Duodenal mucosa (tissue), 2 donors: ENCODE measurements at regions not wholly inside any gene's neighbourhood (a gene's known extent, or its start where the extent isn't known, plus 50 kb on each side); places are given as distances from the start of the nearest gene placed in this dataset.
"Not testable (repeated sequence)": the region's sequence is repeated elsewhere in the genome, so short reads cannot be mapped to it uniquely, and the experiment has no call there.

ENCODE experiments used
- H3K27ac ChIP-seq: one replicate; pipeline ENCODE4 v1.7.0; 2013; ENCODE audit warnings: low read depth, low read length
- H3K27me3 ChIP-seq, 2 donors: one replicate each; pipeline ENCODE4 v1.7.0; 2013; ENCODE audit warnings: low read length in 2 of 2, control low read depth in 1 of 2; ENCODE audit not compliant: insufficient read depth in 2 of 2, control insufficient read depth in 1 of 2
- H3K36me3 ChIP-seq, 2 donors: one replicate each; pipeline ENCODE4 v1.7.0; 2013; ENCODE audit warnings: low read length in 2 of 2, control low read depth in 1 of 2; ENCODE audit not compliant: insufficient read depth in 2 of 2, control insufficient read depth in 1 of 2
- H3K4me1 ChIP-seq, 2 donors: one replicate each; pipeline ENCODE4 v1.7.0; 2013; ENCODE audit warnings: low read length in 2 of 2, control low read depth in 1 of 2; ENCODE audit not compliant: insufficient read depth in 2 of 2, control insufficient read depth in 1 of 2
- H3K4me3 ChIP-seq, 2 donors: one replicate each; pipeline ENCODE4 v1.7.0; 2013; ENCODE audit warnings: low read length in 2 of 2, low read depth in 1 of 2
- H3K9ac ChIP-seq, 2 donors: one replicate each; pipeline ENCODE4 v1.7.0; 2013; ENCODE audit warnings: low read length in 2 of 2, low read depth in 1 of 2
- H3K9me3 ChIP-seq, 2 donors: one replicate each; pipeline ENCODE4 v1.7.0; 2013; ENCODE audit warnings: low read length in 2 of 2, control low read depth in 1 of 2; ENCODE audit not compliant: control insufficient read depth in 1 of 2

GRCh38 chr7:66535414-66536329 is 93.0 kb upstream of the KCTD7 start:
- Histone ChIP-seq H3K4me3 (no peak overlapping the region), H3K9me3 (no peaks in the 10 kb centered on the region), H3K27ac (no peak overlapping the region), H3K27me3 (no peaks in the 10 kb centered on the region), H3K36me3 (no peaks in the 10 kb centered on the region), H3K9ac (no peak overlapping the region), H3K4me1 (peaks cover 0 to 6% of the 10 kb centered on the region in 2 donors)

DNA sequence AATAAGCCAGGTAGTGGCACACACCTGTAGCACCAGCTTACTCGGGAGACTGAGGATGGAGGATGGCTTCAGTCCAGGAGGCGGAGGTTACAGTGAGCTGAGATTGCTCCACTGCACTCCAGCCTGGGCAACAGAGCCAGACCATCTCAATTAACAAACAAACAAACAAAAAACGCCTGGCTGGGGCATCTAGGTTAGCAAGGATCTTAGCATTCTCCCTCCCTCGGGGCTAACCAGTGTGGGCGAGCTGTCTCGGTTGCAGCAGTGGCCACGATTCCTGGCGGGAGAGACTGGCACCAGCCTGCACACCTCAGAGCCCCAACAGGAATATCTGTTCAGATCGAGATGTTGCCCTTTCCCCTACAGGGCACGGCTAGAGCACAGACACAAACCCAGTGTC is 91.3 kb upstream of the KCTD7 start:
- Histone ChIP-seq H3K36me3 (peaks cover 0 to 8% of the 10 kb centered on the region in 2 donors), H3K9ac (no peak overlapping the region), H3K9me3 (no peaks in the 10 kb centered on the region), H3K4me1 (peaks cover 0 to 6% of the 10 kb centered on the region in 2 donors), H3K27ac (no peak overlapping the region), H3K4me3 (no peak overlapping the region), H3K27me3 (no peaks in the 10 kb centered on the region)

GRCh38 chr7:66537876-66538275 is 90.8 kb upstream of the KCTD7 start:
- Histone ChIP-seq H3K36me3 (peaks cover 0 to 8% of the 10 kb centered on the region in 2 donors), H3K27ac (no peak overlapping the region), H3K9ac (no peak overlapping the region), H3K4me1 (peaks cover 0 to 6% of the 10 kb centered on the region in 2 donors), H3K4me3 (no peak overlapping the region), H3K27me3 (no peaks in the 10 kb centered on the region), H3K9me3 (no peaks in the 10 kb centered on the region)

- Histone ChIP-seq H3K27ac (no peak overlapping the region), H3K4me1 (peaks cover 0 to 6% of the 10 kb centered on the region in 2 donors), H3K9ac (no peak overlapping the region), H3K36me3 (peaks cover 3 to 12% of the 10 kb centered on the region in 2 donors), H3K27me3 (no peaks in the 10 kb centered on the region), H3K4me3 (no peak overlapping the region), H3K9me3 (no peaks in the 10 kb centered on the region)
Observed at GRCh38 chr7:66539264-66539623, 89.4 kb upstream of the KCTD7 start.

DNA sequence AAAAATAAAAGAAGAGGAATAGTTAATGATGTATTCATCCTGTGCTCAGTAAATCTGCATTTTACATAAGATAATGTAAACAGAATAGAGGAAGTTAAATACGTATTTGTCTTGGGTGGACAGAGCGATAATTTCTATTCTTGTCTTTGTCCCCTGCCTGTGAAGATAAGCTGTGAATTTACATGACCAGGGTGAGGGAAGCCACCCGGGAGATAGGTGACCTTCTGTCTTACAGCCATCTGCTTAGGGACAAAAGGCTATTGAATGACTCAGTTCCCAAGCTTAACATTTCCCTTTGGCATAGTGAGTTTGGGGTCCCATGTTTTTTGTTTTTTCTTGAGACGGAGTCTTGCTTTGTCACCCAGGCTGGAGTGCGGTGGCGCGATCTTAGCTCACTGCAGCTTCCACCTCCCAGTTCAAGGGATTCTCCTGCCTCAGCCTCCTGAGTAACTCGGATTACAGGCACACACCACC is 88.7 kb upstream of the KCTD7 start:
- H3K9ac ChIP-seq: no peak overlapping the region
- H3K27ac ChIP-seq: no peak overlapping the region
- H3K9me3 ChIP-seq: no peaks in the 10 kb centered on the region
- H3K27me3 ChIP-seq: no peaks in the 10 kb centered on the region
- H3K4me1 ChIP-seq: peaks cover 0 to 6% of the 10 kb centered on the region in 2 donors
- peaks cover 3 to 16% of the 10 kb centered on the region in 2 donors for H3K36me3 ChIP-seq
- no peak overlapping the region for H3K4me3 ChIP-seq

- no peak overlapping the region for H3K4me3 ChIP-seq
- no peaks in the 10 kb centered on the region for H3K4me1 ChIP-seq
- H3K27ac ChIP-seq: no peak overlapping the region
- H3K27me3 ChIP-seq: no peaks in the 10 kb centered on the region
- H3K9ac ChIP-seq: no peak overlapping the region
- no peaks in the 10 kb centered on the region for H3K9me3 ChIP-seq
- peaks cover 3 to 23% of the 10 kb centered on the region in 2 donors for H3K36me3 ChIP-seq
Observed at GRCh38 chr7:66542049-66542448, 86.6 kb upstream of the KCTD7 start.

- Histone ChIP-seq H3K9ac (no peak overlapping the region), H3K36me3 (peaks cover 3 to 23% of the 10 kb centered on the region in 2 donors), H3K4me3 (no peak overlapping the region), H3K4me1 (no peaks in the 10 kb centered on the region), H3K27ac (no peak overlapping the region), H3K9me3 (no peaks in the 10 kb centered on the region), H3K27me3 (no peaks in the 10 kb centered on the region)
Observed at GRCh38 chr7:66542528-66543269, 86.0 kb upstream of the KCTD7 start.

DNA sequence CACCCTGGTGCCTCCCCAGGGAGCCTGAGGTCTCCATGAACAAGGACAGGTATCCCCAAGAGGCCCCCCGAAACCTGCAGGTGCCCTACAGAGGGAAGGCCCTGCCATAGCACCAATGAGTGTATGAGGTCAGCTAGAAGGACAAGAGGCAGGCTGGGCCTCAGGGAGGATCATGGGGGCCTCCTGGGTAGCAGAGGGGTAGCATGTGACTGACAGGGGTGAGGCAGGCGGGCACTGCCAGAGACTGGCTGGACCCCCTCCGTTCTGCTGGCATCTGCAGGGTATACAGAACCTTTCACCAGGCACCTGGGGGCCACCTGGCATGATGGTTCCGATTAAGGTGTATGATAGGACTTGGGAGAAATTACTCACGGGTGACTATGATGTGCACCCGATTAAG is 79.2 kb upstream of the KCTD7 start:
- H3K27me3 ChIP-seq: no peaks in the 10 kb centered on the region
- H3K27ac ChIP-seq: no peak overlapping the region
- H3K9ac ChIP-seq: no peak overlapping the region
- H3K36me3 ChIP-seq: peaks cover 10 to 55% of the 10 kb centered on the region in 2 donors
- H3K4me3 ChIP-seq: no peak overlapping the region
- H3K9me3 ChIP-seq: no peaks in the 10 kb centered on the region
- no peaks in the 10 kb centered on the region for H3K4me1 ChIP-seq

DNA sequence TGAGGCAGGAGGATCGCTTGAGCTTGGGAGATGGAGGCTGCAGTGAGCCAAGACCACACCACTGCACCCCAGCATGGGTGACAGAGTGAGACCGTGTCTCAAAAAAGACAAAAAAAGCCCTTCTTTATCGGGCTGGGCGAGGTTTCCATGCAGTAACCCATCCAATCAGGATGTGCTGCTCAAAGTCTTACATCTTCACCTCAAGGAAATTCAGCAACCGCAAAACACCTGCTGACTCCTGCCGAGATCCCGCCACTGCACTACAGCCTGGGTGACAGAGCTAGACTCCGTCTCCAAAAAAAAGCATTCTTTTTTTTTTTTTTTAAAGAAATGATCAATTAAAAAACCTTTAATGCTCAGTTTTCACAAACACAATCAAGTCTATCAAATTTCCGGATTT is 75.7 kb upstream of the KCTD7 start:
- H3K4me1 ChIP-seq: no peaks in the 10 kb centered on the region
- no peaks in the 10 kb centered on the region for H3K9me3 ChIP-seq
- H3K27me3 ChIP-seq: no peaks in the 10 kb centered on the region
- peaks cover 9 to 54% of the 10 kb centered on the region in 2 donors for H3K36me3 ChIP-seq
- H3K27ac ChIP-seq: no peak overlapping the region
- no peak overlapping the region for H3K4me3 ChIP-seq
- no peak overlapping the region for H3K9ac ChIP-seq

- H3K9me3 ChIP-seq, H3K4me3 ChIP-seq, H3K9ac ChIP-seq, H3K27ac ChIP-seq, H3K4me1 ChIP-seq, H3K27me3 ChIP-seq: not testable (repeated sequence)
- peaks cover 6 to 50% of the 10 kb centered on the region in 2 donors for H3K36me3 ChIP-seq
Observed at GRCh38 chr7:66553675-66554074, 75.0 kb upstream of the KCTD7 start.
